GM12892 (cell line): ENCODE measurements at regions not wholly inside any gene's neighbourhood (a gene's known extent, or its start where the extent isn't known, plus 50 kb on each side); places are given as distances from the start of the nearest gene placed in this dataset.

Experiments used
- POLR2A ChIP-seq: IDR thresholded peaks from 2 replicates; pipeline ENCODE4 v1.6.1; 2011; ENCODE audit warnings: low read depth, low read length, control low read depth
- POLR2AphosphoS5 ChIP-seq: IDR thresholded peaks from 2 replicates; pipeline ENCODE4 v1.6.1; 2011; ENCODE audit warnings: low read depth, low read length, control low read depth
- TAF1 ChIP-seq: IDR thresholded peaks from 2 replicates; pipeline ENCODE4 v1.6.1; 2011; ENCODE audit warnings: low read depth, mild to moderate bottlenecking, control low read depth, low read length, borderline replicate concordance

DNA sequence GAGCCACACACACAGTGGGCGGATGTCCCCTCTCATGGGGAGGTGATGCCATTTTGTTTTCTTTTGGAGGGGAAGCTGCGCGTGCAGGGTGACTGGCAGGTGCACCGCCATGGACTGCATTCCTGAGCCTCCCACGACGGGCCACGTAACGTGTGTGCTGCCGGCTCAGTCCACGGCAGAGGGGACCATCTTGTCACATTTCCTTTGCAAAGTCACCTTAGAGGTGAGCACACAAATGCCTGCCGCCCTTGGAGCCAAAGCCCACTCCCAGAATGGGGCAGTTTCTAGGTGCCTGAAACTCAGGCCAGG lies 262.5 kb downstream of the CTTN start:
- TF ChIP-seq TAF1 = no peak
- TF ChIP-seq POLR2AphosphoS5 = no peak
- TF ChIP-seq POLR2A = no peak
